Stimulated activated CD4-positive, alpha-beta T cell treated with anti-CD3 and anti-CD28 coated beads, TNF-alpha, amount 100 ng/mL, for 24 hours (primary cell): ENCODE measurements at regions not wholly inside any gene's neighbourhood (a gene's known extent, or its start where the extent isn't known, plus 50 kb on each side); places are given as distances from the start of the nearest gene placed in this dataset.

Experiments used
- DNase-seq, 3 experiments: peaks; one replicate each; pipeline ENCODE4 v3.0.0-alpha.2; 2020; ENCODE audit warnings: low read depth in 3 of 3

GRCh38 chr16:5852151-5852550, 754.6 kb upstream of the EEF2KMT start:
- no peak for DNase-seq

GRCh38 chr16:5851393-5851982, 753.9 kb upstream of the EEF2KMT start:
- no peak for DNase-seq

GRCh38 chr16:5850632-5851392, 753.2 kb upstream of the EEF2KMT start:
- no peak for DNase-seq

GRCh38 chr16:5845046-5845445, 747.5 kb upstream of the EEF2KMT start:
- no peak for DNase-seq

- DNase-seq, result no peak
Observed at GRCh38 chr16:5841974-5842373, 744.4 kb upstream of the EEF2KMT start.

- DNase-seq, result no peak
Observed at GRCh38 chr16:5838725-5839124, 741.1 kb upstream of the EEF2KMT start.

- DNase-seq, result no peak
Observed at GRCh38 chr16:5838071-5838470, 740.5 kb upstream of the EEF2KMT start.

GRCh38 chr16:5837007-5837670, 739.5 kb upstream of the EEF2KMT start:
- DNase-seq, result no peak

- DNase-seq, result no peak
Observed at GRCh38 chr16:5835876-5836275, 738.3 kb upstream of the EEF2KMT start.

GRCh38 chr16:5826332-5826731, 728.7 kb upstream of the EEF2KMT start:
- DNase-seq, result no peak

- no peak for DNase-seq
Observed at GRCh38 chr16:5820472-5820871, 722.9 kb upstream of the EEF2KMT start.

- DNase-seq, result no peak
Observed at GRCh38 chr16:5815570-5816237, 718.1 kb upstream of the EEF2KMT start.

GRCh38 chr16:5801396-5801795, 703.8 kb upstream of the EEF2KMT start:
- no peak for DNase-seq

GRCh38 chr16:5793556-5793955, 696.0 kb upstream of the EEF2KMT start:
- no peak for DNase-seq

GRCh38 chr16:5791011-5791657, 693.5 kb upstream of the EEF2KMT start:
- no peak for DNase-seq

- DNase-seq, result no peak
Observed at GRCh38 chr16:5790512-5790911, 692.9 kb upstream of the EEF2KMT start.

GRCh38 chr16:5789033-5789432, 691.4 kb upstream of the EEF2KMT start:
- no peak for DNase-seq

GRCh38 chr16:5781436-5781835, 683.8 kb upstream of the EEF2KMT start:
- DNase-seq, result no peak

- no peak for DNase-seq
Observed at GRCh38 chr16:5776876-5777275, 679.3 kb upstream of the EEF2KMT start.

GRCh38 chr16:5775916-5776315, 678.3 kb upstream of the EEF2KMT start:
- DNase-seq, result no peak

GRCh38 chr16:5770118-5770517, 672.5 kb upstream of the EEF2KMT start:
- no peak for DNase-seq

- DNase-seq, result no peak
Observed at GRCh38 chr16:5769513-5769912, 671.9 kb upstream of the EEF2KMT start.
